HFFc6 (cell line): ENCODE measurements at regions not wholly inside any gene's neighbourhood (a gene's known extent, or its start where the extent isn't known, plus 50 kb on each side); places are given as distances from the start of the nearest gene placed in this dataset.

ENCODE experiments used
- DNase-seq: peaks from one replicate; pipeline ENCODE4 v3.0.0-alpha.2; 2018
- H3K27ac Mint-ChIP-seq: 2 replicates; pipeline ENCODE4 v1.8.0; 2020; ENCODE audit warnings: mild to moderate bottlenecking, mixed read lengths
- H3K27me3 Mint-ChIP-seq: 2 replicates; pipeline ENCODE4 v1.8.0; 2021; ENCODE audit warnings: mild to moderate bottlenecking, moderate library complexity, mixed read lengths; ENCODE audit not compliant: insufficient read depth
- H3K36me3 Mint-ChIP-seq: 2 replicates; pipeline ENCODE4 v1.8.0; 2021; ENCODE audit warnings: low read depth, mixed read lengths
- H3K4me1 Mint-ChIP-seq: 2 replicates; pipeline ENCODE4 v1.8.0; 2020; ENCODE audit warnings: low read depth, mixed read lengths
- H3K4me3 Mint-ChIP-seq: 2 replicates; pipeline ENCODE4 v1.8.0; 2020; ENCODE audit warnings: mild to moderate bottlenecking, moderate library complexity, mixed read lengths
- H3K9me3 Mint-ChIP-seq: 2 replicates; pipeline ENCODE4 v1.8.0; 2020; ENCODE audit warnings: mild to moderate bottlenecking, mixed read lengths
- CTCF ChIP-seq: fragments of 200-600 bp; sonication (generic); IDR thresholded peaks from 2 replicates; pipeline ENCODE4 v1.5.0; 2021; ENCODE audit warnings: antibody characterized with exemption, mild to moderate bottlenecking

DNA sequence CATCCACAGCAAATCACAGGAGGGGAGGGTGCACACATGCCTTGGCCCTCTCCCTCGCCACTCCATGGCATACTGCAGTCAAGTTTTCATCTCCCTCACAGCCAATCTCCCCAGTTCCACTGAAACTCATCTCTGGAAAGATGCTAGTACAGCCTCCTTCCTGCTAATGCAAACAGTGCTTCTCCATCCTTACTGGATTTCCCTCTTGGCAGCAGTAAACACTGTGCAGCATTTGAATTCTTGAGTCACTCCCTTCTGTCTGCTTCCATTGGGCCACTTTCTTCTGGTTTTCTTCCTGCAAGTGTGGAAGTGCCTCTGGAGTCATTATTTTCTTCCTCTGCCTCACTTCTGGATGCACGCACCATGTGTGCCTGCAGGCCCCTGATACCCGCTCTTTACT lies 460.3 kb downstream of the QKI start:
- no peak for DNase-seq
- Mint-ChIP-seq H3K4me1 (peaks cover 30% of the 10 kb centered on the region), H3K4me3 (no peak overlapping the region), H3K9me3 (peaks cover 11% of the 10 kb centered on the region), H3K27ac (no peak overlapping the region), H3K27me3 (no peaks in the 10 kb centered on the region; the same call in 1 of the 2 replicates), H3K36me3 (no peaks in the 10 kb centered on the region)
- no peak for TF ChIP-seq CTCF

DNA sequence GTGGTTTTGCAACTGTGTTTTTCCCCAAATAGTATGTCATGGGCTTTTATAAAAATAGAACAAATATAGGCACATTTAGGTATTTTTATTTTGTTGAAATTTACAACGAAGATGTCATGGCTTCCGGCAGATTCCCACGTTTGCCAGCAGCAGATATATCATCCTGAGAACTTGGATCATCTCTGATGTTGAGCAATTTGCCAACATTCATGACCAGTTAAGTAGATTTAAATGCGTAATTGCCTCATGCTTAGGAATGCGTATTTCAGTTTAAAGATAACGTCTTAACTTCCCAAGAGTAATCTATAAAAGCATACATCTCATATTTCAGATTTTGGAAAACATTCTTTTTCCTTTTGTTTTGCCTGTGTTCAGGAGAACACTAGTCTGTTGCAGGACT lies 457.8 kb downstream of the QKI start:
- peak; percentile 81 for DNase-seq
- no peak overlapping the region; the same call in 1 of the 2 replicates for H3K27ac Mint-ChIP-seq
- H3K4me3 Mint-ChIP-seq, result peak overlapping the region; percentile 40; the same call in 1 of the 2 replicates
- H3K36me3 Mint-ChIP-seq, result no peaks in the 10 kb centered on the region
- no peaks in the 10 kb centered on the region; the same call in 1 of the 2 replicates for H3K27me3 Mint-ChIP-seq
- H3K9me3 Mint-ChIP-seq, result peaks cover 8% of the 10 kb centered on the region
- no peak for TF ChIP-seq CTCF
- peaks cover 30% of the 10 kb centered on the region for H3K4me1 Mint-ChIP-seq

DNA sequence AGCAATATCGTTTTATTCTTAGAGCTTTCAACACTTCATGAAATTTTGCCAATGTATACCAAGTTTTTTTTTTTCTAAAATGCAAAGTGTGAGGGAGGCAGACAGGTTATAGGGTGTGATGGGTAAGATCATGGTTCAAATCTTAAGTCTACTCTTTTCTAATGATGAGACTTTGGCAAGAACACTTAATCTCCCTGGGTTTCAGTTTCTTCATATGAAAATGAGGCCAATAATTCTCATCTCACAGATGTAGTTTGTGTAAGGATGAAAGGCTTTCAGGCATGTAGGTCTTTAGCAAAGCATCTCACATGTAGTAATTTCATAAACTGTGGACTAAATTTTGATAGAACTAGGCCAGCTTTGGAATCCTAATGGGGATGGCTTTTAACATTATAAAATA lies 457.1 kb downstream of the QKI start:
- DNase-seq, result no peak
- H3K4me1 Mint-ChIP-seq, result peaks cover 29% of the 10 kb centered on the region
- H3K27me3 Mint-ChIP-seq, result peaks cover 3% of the 10 kb centered on the region
- no peaks in the 10 kb centered on the region for H3K36me3 Mint-ChIP-seq
- H3K4me3 Mint-ChIP-seq, result no peak overlapping the region
- peaks cover 11% of the 10 kb centered on the region for H3K9me3 Mint-ChIP-seq
- no peak for TF ChIP-seq CTCF
- H3K27ac Mint-ChIP-seq, result no peak overlapping the region

GRCh38 chr6:163867518-163868292 lies 453.2 kb downstream of the QKI start:
- no peak overlapping the region for H3K27ac Mint-ChIP-seq
- no peak overlapping the region for H3K4me3 Mint-ChIP-seq
- no peak for TF ChIP-seq CTCF
- peaks cover 11% of the 10 kb centered on the region for H3K9me3 Mint-ChIP-seq
- no peaks in the 10 kb centered on the region for H3K36me3 Mint-ChIP-seq
- H3K27me3 Mint-ChIP-seq, result peaks cover 3% of the 10 kb centered on the region
- H3K4me1 Mint-ChIP-seq, result peaks cover 6% of the 10 kb centered on the region
- no peak for DNase-seq

- Mint-ChIP-seq H3K27me3 (peaks cover 3% of the 10 kb centered on the region; the same call in 1 of the 2 replicates), H3K27ac (no peak overlapping the region), H3K9me3 (peaks cover 11% of the 10 kb centered on the region), H3K4me3 (no peak overlapping the region), H3K36me3 (no peaks in the 10 kb centered on the region), H3K4me1 (peaks cover 7% of the 10 kb centered on the region)
- DNase-seq, result no peak
- TF ChIP-seq CTCF, result no peak
Observed at GRCh38 chr6:163866192-163866591, 451.7 kb downstream of the QKI start.
